Body of pancreas (tissue), 4 donors: ENCODE measurements at regions not wholly inside any gene's neighbourhood (a gene's known extent, or its start where the extent isn't known, plus 50 kb on each side); places are given as distances from the start of the nearest gene placed in this dataset.

Experiments
- ATAC-seq: fragments of 150-250 bp; one replicate; pipeline ENCODE4 v1.9.1; 2016
- DNase-seq, 4 donors: peaks; one replicate each; pipeline ENCODE4 v3.0.0-alpha.2; 2019
- H3K27ac ChIP-seq, 4 donors: fragments of 200-600 bp; sonication (generic); 1 replicate in 3 of 4; 2 replicates in 1 of 4; pipeline versions ENCODE4 v1.5.1 to v1.6.1; 2016 to 2019; ENCODE audit warnings: mild to moderate bottlenecking in 1 of 4, mixed read lengths in 1 of 4, moderate library complexity in 1 of 4
- H3K27me3 ChIP-seq, 2 donors: fragments of 200-600 bp; sonication (generic); one replicate each; pipeline ENCODE4 v1.6.0; 2016; ENCODE audit warnings: mild to moderate bottlenecking in 1 of 2
- H3K36me3 ChIP-seq, 2 donors: fragments of 200-600 bp; sonication (generic); replicated peaks in 1 of 2; 2 replicates each; pipeline ENCODE4 v1.5.1; 2016; ENCODE audit warnings: low read depth in 2 of 2; ENCODE audit not compliant: insufficient read depth in 1 of 2
- H3K4me1 ChIP-seq: fragments of 200-600 bp; sonication (generic); one replicate; pipeline ENCODE4 v1.6.0; 2016
- H3K4me3 ChIP-seq, 2 donors: fragments of 200-600 bp; sonication (generic); 1 replicate in 1 of 2; 2 replicates in 1 of 2; pipeline ENCODE4 v1.5.1; 2016 to 2019
- H3K9me3 ChIP-seq, 3 donors: fragments of 200-600 bp; sonication (generic); 1 replicate in 2 of 3; 2 replicates in 1 of 3; pipeline ENCODE4 v1.5.1; 2016
- POLR2A ChIP-seq, 3 donors: fragments of 450-650 bp; IDR thresholded peaks; one replicate each; pipeline ENCODE4 v1.6.1; 2016; ENCODE audit warnings: antibody characterized with exemption in 3 of 3, mild to moderate bottlenecking in 2 of 3
- WGBS, 2 donors: methylation state at CpG; one replicate each; pipeline ENCODE4 v1.1.5; 2017; 5-methylcytosine and 5-hydroxymethylcytosine counted together
- intact Hi-C: fragments of 100-400 bp; cut with DNase I; formaldehyde crosslinking; loops from one replicate; pipeline ENCODE4 v1.15.1; 2023
- TF ChIP-seq, protein P1 (sequence below), 7 experiments: fragments of 450-650 bp in 4 of 7; fragments of 200-600 bp in 3 of 7; sonication (generic) in 3 of 7; IDR thresholded peaks; one replicate each; pipeline ENCODE4 v1.5.1; 2016 to 2019; ENCODE audit warnings: antibody characterized with exemption in 7 of 7

DNA sequence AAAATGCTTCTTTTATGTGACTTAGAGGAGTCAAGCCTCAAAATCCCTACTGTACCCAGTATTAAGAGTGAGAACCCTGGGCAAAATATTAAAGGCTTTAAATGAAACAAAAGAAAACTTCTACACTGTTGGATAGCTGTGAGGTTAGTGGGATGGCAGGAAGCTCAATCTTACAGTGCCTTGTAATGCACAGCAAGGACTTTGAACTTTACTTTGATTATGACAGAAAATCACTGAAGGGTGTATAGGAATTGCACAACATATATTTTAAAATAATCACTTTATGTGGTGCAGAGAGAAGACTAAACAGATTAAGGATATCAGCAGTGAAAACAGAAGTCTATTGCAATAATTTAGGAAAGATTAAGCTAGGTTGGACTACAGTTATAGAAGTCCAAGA lies 1333.4 kb downstream of the ADGRL3 start:
- Histone ChIP-seq H3K4me1 (no peaks in the 10 kb centered on the region), H3K9me3 (no peaks in the 10 kb centered on the region), H3K4me3 (no peak overlapping the region), H3K27me3 (no peaks in the 10 kb centered on the region), H3K36me3 (no peaks in the 10 kb centered on the region), H3K27ac (no peak overlapping the region)
- intact Hi-C loops: no loop called here
- no peak for DNase-seq
- TF ChIP-seq, protein P1, sequence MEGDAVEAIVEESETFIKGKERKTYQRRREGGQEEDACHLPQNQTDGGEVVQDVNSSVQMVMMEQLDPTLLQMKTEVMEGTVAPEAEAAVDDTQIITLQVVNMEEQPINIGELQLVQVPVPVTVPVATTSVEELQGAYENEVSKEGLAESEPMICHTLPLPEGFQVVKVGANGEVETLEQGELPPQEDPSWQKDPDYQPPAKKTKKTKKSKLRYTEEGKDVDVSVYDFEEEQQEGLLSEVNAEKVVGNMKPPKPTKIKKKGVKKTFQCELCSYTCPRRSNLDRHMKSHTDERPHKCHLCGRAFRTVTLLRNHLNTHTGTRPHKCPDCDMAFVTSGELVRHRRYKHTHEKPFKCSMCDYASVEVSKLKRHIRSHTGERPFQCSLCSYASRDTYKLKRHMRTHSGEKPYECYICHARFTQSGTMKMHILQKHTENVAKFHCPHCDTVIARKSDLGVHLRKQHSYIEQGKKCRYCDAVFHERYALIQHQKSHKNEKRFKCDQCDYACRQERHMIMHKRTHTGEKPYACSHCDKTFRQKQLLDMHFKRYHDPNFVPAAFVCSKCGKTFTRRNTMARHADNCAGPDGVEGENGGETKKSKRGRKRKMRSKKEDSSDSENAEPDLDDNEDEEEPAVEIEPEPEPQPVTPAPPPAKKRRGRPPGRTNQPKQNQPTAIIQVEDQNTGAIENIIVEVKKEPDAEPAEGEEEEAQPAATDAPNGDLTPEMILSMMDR (IDR thresholded peaks at IDR 0.05): no peak
- TF ChIP-seq POLR2A (IDR thresholded peaks at IDR 0.05): no peak
- no peak for ATAC-seq

DNA sequence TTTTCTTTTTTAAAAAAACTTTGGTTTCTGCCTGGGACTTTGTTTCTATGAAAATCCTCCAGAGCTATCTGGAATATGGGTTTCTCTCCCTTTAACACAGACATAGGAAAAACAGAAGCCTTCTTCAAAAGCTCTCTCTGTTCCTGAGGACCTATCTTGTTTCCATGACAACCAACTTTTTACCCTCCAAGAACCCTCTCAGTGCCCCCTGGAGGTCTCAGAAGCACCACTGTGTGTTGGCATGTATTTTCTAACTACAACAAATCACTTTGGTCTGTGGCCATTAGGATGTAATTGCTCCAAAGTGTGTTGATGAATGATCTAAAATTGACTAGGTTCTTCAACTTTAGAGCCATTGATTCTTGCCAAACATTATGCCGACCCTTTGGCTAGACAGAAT lies 1331.6 kb downstream of the ADGRL3 start:
- whole genome bisulfite sequencing, 2 donors: 24 to 27% methylated on average over 1 of the region's 1 CpG
- H3K4me1 ChIP-seq: no peaks in the 10 kb centered on the region
- DNase-seq (no peak), ATAC-seq (no peak)
- TF ChIP-seq POLR2A (IDR thresholded peaks at IDR 0.05): no peak
- TF ChIP-seq, protein P1 (IDR thresholded peaks at IDR 0.05): no peak
- H3K27ac ChIP-seq: no peak overlapping the region
- intact Hi-C loops: no loop called here
- H3K36me3 ChIP-seq: no peaks in the 10 kb centered on the region
- H3K9me3 ChIP-seq: no peaks in the 10 kb centered on the region
- no peaks in the 10 kb centered on the region for H3K27me3 ChIP-seq
- H3K4me3 ChIP-seq: no peak overlapping the region

DNA sequence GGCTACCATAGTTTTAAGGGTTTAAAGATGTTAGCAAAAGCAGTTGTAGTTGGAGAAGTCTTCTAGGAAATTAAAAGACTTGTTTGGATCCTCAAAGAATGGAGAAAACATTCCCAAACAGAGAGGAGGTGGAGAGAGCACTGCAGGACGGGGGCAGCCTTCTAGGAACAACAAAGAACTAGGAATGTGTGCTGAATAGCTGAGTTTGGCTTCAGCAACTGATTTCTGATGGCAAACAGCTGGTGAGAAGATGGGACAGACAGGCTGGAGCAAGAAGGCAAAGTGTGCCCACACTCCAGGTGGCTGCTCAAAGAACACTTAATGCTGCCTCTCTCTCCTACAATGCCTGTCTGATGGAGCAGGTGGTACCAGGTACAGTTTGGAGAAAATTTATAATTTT lies 1331.1 kb downstream of the ADGRL3 start:
- ATAC-seq (no peak), DNase-seq (no peak)
- intact Hi-C loops: no loop called here
- Histone ChIP-seq H3K4me1 (no peaks in the 10 kb centered on the region), H3K27me3 (no peaks in the 10 kb centered on the region), H3K36me3 (no peaks in the 10 kb centered on the region), H3K4me3 (no peak overlapping the region), H3K27ac (no peak overlapping the region), H3K9me3 (no peaks in the 10 kb centered on the region)
- TF ChIP-seq POLR2A (IDR thresholded peaks at IDR 0.05): no peak
- TF ChIP-seq, protein P1 (IDR thresholded peaks at IDR 0.05): no peak
- 12 to 14% methylated on average over 1 of the region's 1 CpG for WGBS, 2 donors

DNA sequence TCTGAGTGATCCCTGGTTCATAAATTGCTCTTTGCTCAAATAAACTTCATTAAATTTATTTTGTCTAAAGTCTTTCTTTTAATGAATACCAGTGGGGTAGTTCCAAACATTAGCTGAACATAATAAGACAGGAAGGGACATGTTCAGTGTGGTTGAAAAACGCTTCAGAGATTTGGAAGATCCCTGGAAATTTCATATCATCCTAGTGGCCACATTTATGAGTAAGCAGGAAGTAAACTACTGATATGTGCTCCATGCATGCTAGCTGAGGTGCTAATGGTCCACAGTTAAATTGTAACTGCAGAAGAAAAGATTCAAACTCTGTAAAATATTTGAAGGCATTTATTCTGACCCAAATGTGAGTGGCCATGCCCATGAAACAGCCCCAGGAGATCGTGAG lies 1328.7 kb downstream of the ADGRL3 start:
- no peak for ATAC-seq
- intact Hi-C loops: no loop called here
- TF ChIP-seq, protein P1 (IDR thresholded peaks at IDR 0.05): no peak
- TF ChIP-seq POLR2A (IDR thresholded peaks at IDR 0.05): no peak

DNA sequence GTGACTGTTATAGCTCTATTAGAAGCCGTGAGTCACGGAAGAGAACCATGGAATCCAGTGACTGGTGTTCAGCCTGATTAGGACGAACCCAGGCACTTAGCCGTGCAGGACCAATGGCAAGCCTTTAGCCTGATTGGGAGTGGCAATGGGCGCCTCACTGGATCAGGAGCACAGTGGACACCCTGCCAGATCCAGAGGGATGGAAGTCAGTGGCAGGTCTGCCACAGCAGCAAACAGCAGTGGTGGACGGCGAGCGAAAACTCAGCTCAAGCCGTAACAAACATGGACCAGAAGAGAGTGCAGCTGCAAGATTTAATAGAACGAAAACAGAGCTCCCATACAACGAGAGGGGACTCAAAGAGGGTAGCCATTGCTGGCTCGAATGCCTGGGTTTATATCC lies 1326.5 kb downstream of the ADGRL3 start:
- intact Hi-C loops: no loop called here
- TF ChIP-seq, protein P1 (IDR thresholded peaks at IDR 0.05): no peak
- no peak for TF ChIP-seq POLR2A (IDR thresholded peaks at IDR 0.05)
- Histone ChIP-seq H3K27me3 (no peaks in the 10 kb centered on the region), H3K4me1 (no peaks in the 10 kb centered on the region), H3K36me3 (no peaks in the 10 kb centered on the region), H3K9me3 (no peaks in the 10 kb centered on the region), H3K27ac (no peak overlapping the region), H3K4me3 (no peak overlapping the region)
- DNase-seq (no peak), ATAC-seq (no peak)
- 72 to 73% methylated on average over 12 of the region's 12 CpGs for WGBS, 2 donors

More for the DNA sequence above, 1328.7 kb downstream of the ADGRL3 start:
- H3K4me1 ChIP-seq: no peaks in the 10 kb centered on the region
- H3K27me3 ChIP-seq: no peaks in the 10 kb centered on the region
- WGBS, 2 donors: 11 to 18% methylated on average over 2 of the region's 2 CpGs
- H3K9me3 ChIP-seq: no peaks in the 10 kb centered on the region
- no peak overlapping the region for H3K27ac ChIP-seq
- DNase-seq: no peak
- no peaks in the 10 kb centered on the region for H3K36me3 ChIP-seq
- H3K4me3 ChIP-seq: no peak overlapping the region
